ENCODE measurements at regions not wholly inside any gene's neighbourhood (a gene's known extent, or its start where the extent isn't known, plus 50 kb on each side); places are given as distances from the start of the nearest gene placed in this dataset.

DNA sequence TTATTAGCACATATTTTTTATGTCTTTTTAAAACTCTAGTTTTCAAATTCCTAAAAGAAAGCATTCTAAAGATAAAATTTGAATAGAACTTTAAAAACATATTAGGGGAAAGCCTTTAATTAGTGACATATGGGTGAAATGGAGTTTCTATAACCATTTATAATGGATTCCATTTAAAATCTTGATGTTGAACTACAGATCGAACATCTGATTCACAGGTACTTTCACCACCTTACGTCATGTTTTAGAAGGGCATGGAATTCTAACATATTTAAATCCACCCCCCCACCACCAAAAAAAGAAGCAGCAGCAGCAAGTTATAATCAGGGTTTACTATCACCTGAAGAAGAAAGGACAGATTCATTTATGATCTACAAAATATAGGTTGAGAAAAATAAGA, 298.4 kb downstream of the SMOC2 start:
- TF ChIP-seq, protein P1, sequence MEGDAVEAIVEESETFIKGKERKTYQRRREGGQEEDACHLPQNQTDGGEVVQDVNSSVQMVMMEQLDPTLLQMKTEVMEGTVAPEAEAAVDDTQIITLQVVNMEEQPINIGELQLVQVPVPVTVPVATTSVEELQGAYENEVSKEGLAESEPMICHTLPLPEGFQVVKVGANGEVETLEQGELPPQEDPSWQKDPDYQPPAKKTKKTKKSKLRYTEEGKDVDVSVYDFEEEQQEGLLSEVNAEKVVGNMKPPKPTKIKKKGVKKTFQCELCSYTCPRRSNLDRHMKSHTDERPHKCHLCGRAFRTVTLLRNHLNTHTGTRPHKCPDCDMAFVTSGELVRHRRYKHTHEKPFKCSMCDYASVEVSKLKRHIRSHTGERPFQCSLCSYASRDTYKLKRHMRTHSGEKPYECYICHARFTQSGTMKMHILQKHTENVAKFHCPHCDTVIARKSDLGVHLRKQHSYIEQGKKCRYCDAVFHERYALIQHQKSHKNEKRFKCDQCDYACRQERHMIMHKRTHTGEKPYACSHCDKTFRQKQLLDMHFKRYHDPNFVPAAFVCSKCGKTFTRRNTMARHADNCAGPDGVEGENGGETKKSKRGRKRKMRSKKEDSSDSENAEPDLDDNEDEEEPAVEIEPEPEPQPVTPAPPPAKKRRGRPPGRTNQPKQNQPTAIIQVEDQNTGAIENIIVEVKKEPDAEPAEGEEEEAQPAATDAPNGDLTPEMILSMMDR (IDR thresholded peaks at IDR 0.05; ENCODE audit: extremely low read depth, insufficient read depth, missing control alignments) = no peak
- in situ Hi-C loops (cut with MboI; ENCODE audit: low pct_unique_long_range_greater_than_20kb, low sequenced_read_pairs, unreplicated experiment) = no loop called here

DNA sequence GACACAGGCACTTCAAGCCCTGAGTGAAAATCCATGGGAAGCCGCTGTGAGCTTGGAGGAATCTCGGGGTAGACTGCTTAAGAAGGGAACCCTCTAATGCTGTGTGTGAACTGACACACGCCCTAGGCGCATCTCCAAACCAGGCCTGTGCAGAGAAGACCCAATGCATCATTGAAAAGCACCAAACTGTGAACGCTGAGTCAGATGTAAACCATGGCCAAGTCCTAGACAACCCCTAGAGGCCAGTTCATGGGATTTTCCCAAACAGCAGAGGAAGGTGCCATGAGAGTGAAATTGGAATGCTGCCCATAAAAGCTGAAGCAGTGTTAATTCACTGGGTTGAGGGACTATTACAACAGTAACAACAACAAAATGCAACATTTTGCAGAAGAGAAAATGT, 296.5 kb downstream of the SMOC2 start:
- DNase-seq (ENCODE audit: low spot score) = no peak
- TF ChIP-seq, protein P1 (IDR thresholded peaks at IDR 0.05; ENCODE audit: extremely low read depth, insufficient read depth, missing control alignments) = no peak

More for the DNA sequence above, 298.4 kb downstream of the SMOC2 start:
- no peak for DNase-seq (ENCODE audit: low spot score)

DNA sequence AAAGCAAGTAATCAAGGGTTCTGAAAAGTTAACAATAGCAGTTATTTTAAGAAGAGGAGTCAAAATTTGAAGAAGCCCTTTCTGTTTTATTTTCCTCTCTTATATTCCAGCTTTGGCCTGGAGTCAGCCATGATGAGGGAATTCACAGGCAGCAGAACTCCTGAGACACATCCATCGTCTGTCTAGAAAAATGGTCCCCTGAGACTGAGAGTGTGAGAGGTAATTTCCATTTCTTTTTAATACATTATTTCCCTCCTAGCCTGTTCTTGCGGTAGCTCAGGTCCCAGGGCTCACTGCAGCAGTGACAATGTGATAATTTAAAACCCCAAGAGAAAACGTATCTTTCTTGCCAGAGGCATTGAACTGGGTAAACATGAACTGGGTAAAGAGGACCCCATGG, 296.0 kb downstream of the SMOC2 start:
- in situ Hi-C loops (cut with MboI; ENCODE audit: low pct_unique_long_range_greater_than_20kb, low sequenced_read_pairs, unreplicated experiment) = no loop called here
- no peak for DNase-seq (ENCODE audit: low spot score)
- TF ChIP-seq, protein P1 (IDR thresholded peaks at IDR 0.05; ENCODE audit: extremely low read depth, insufficient read depth, missing control alignments) = no peak

More for the DNA sequence above, 296.5 kb downstream of the SMOC2 start:
- in situ Hi-C loops (cut with MboI; ENCODE audit: low pct_unique_long_range_greater_than_20kb, low sequenced_read_pairs, unreplicated experiment) = no loop called here

DNA sequence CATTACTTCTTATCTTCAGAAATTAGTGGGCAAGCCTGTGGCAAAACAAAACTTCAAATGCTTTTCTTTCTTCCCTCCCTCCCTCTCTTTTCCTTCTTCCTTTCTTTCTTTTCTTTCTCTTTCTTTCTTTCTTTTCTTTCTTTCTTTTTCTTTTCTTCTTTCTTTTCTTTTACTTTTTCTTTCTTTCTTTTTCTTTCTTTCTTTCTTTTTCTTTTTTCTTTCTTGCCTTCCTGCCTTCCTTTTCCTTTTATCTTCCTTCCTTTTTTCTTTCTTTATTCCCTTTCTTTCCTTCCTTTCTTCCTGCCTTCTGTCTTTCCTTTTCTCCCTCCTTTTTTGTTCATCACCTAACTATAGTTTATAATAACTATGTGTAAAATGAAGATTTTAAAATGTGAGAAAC, 295.1 kb downstream of the SMOC2 start:
- TF ChIP-seq, protein P1 (IDR thresholded peaks at IDR 0.05; ENCODE audit: extremely low read depth, insufficient read depth, missing control alignments) = no peak
- DNase-seq (ENCODE audit: low spot score) = no peak
- in situ Hi-C loops (cut with MboI; ENCODE audit: low pct_unique_long_range_greater_than_20kb, low sequenced_read_pairs, unreplicated experiment) = no loop called here

DNA sequence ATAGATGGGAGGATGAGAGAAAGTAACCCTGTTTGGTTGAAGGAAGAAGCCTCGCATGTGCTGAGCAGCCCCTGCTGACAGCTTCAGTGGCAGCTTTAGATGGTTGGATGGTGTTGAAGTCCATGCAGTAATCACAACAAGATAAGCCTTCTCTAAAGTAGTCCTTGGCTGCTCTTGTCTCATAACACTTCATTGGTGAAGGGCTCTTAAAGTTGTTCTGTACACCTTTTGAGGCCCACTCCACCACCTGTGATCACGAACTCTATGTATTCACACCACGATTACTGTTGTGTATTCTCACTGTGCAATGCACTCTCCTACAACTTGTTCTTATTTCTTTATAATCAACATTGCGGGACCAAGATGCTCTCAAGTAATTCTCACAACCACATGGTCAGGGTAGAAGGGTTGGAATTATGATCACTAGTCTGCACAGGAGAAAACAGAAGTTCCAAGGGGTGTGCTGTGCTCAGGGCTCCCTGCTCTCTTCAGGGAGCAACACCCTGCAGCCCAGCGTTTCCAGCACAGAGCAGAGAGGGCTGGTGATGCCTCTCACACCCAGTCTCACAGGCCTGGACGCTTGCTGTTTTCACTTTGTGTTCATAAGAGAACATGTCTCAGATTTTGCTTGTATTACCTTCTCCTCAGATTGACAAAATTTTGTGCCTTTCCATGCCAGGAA, 294.4 kb downstream of the SMOC2 start:
- in situ Hi-C loops (cut with MboI; ENCODE audit: low pct_unique_long_range_greater_than_20kb, low sequenced_read_pairs, unreplicated experiment) = no loop called here
- TF ChIP-seq, protein P1 (IDR thresholded peaks at IDR 0.05; ENCODE audit: extremely low read depth, insufficient read depth, missing control alignments) = no peak
- DNase-seq (ENCODE audit: low spot score) = no peak

DNA sequence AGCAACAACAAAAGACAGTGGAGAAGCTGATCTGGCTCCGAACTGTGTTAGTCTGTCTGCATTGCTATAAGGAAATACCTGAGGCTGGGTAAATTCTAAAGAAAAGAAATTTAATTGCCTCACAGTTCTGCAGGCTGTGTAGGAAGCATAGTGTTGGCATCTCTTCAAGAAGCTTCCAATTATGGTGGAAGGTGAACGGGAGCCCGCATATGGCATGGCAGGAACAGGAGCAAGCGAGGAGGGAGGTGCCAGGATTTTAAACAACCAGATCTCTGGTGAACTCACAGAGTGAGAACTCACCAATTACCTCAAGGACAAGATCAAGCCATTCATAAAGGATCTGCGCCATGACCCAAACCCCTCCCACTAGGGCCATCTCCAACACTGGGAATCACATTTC, 293.5 kb downstream of the SMOC2 start:
- in situ Hi-C loops (cut with MboI; ENCODE audit: low pct_unique_long_range_greater_than_20kb, low sequenced_read_pairs, unreplicated experiment) = no loop called here
- TF ChIP-seq, protein P1 (IDR thresholded peaks at IDR 0.05; ENCODE audit: extremely low read depth, insufficient read depth, missing control alignments) = no peak
- DNase-seq (ENCODE audit: low spot score) = no peak
